Fibroblast of lung (primary cell): ENCODE measurements at regions not wholly inside any gene's neighbourhood (a gene's known extent, or its start where the extent isn't known, plus 50 kb on each side); places are given as distances from the start of the nearest gene placed in this dataset.
"Not testable (repeated sequence)": the region's sequence is repeated elsewhere in the genome, so short reads cannot be mapped to it uniquely, and the experiment has no call there.

Experiments used
- EZH2 ChIP-seq: IDR thresholded peaks from 2 replicates; pipeline ENCODE4 v1.5.1; 2012; ENCODE audit warnings: low read length, control low read depth, mild to moderate bottlenecking; ENCODE audit errors: missing control alignments
- TF ChIP-seq, protein P1 (sequence below), 2 donors: IDR thresholded peaks in 1 of 2; conservative IDR thresholded peaks in 1 of 2; 1 replicate in 1 of 2; 2 replicates in 1 of 2; pipeline ENCODE4 v1.5.1; 2011 to 2012; ENCODE audit warnings: low read length in 2 of 2, control low read depth in 1 of 2, inconsistent platforms in 1 of 2, low read depth in 1 of 2, mild to moderate bottlenecking in 1 of 2

DNA sequence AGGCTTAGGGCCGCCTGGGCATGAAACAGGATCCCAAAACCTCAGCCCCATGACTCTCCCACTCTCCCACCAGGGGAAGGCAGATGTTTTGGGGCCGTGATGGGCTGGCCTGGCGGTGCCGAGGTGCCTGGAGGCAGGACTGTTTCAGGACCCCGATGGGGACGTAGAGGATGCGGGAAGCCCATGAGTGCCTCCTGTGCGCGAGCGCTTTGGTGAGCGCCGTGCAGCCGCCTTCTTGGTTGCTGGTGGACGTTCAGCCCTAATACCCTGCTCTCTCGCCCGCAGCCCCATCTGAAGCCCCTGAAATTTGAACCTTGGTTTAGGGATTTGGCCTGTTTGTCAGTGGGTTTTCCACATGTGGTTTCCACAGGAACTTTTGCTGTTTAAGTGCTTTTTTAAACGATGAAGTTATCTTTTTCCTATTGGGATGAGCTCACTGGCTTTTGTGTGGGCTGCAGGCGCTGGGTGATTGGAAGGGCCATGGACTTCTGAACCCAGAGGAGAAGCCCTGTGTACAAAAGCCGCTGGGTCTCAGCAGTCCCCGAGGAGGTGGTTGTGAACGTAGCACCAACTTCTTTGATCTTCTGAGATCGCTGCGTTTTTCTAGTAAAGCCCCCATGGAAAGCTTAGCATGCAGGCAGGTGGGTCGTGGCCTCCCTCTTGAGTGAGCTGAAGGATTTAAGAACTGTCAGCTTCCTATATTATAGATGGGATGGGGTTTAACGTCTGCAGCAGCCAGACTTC is 145.7 kb downstream of the NPIPB11 start:
- TF ChIP-seq, protein P1, sequence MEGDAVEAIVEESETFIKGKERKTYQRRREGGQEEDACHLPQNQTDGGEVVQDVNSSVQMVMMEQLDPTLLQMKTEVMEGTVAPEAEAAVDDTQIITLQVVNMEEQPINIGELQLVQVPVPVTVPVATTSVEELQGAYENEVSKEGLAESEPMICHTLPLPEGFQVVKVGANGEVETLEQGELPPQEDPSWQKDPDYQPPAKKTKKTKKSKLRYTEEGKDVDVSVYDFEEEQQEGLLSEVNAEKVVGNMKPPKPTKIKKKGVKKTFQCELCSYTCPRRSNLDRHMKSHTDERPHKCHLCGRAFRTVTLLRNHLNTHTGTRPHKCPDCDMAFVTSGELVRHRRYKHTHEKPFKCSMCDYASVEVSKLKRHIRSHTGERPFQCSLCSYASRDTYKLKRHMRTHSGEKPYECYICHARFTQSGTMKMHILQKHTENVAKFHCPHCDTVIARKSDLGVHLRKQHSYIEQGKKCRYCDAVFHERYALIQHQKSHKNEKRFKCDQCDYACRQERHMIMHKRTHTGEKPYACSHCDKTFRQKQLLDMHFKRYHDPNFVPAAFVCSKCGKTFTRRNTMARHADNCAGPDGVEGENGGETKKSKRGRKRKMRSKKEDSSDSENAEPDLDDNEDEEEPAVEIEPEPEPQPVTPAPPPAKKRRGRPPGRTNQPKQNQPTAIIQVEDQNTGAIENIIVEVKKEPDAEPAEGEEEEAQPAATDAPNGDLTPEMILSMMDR (conservative IDR thresholded peaks at IDR 0.05 in 1 of 2, IDR thresholded peaks at IDR 0.05 in 1 of 2; ENCODE audit: low read depth in 1 of 2, low read length in 2 of 2): not testable (repeated sequence)
- TF ChIP-seq EZH2: not testable (repeated sequence)
